NCI-H187 (cell line): ENCODE measurements at regions not wholly inside any gene's neighbourhood (a gene's known extent, or its start where the extent isn't known, plus 50 kb on each side); places are given as distances from the start of the nearest gene placed in this dataset.

Experiments
- DNase-seq, 2 experiments: peaks; one replicate each; lab custom pipeline; 2025; lab: John Stamatoyannopoulos, UW

DNA sequence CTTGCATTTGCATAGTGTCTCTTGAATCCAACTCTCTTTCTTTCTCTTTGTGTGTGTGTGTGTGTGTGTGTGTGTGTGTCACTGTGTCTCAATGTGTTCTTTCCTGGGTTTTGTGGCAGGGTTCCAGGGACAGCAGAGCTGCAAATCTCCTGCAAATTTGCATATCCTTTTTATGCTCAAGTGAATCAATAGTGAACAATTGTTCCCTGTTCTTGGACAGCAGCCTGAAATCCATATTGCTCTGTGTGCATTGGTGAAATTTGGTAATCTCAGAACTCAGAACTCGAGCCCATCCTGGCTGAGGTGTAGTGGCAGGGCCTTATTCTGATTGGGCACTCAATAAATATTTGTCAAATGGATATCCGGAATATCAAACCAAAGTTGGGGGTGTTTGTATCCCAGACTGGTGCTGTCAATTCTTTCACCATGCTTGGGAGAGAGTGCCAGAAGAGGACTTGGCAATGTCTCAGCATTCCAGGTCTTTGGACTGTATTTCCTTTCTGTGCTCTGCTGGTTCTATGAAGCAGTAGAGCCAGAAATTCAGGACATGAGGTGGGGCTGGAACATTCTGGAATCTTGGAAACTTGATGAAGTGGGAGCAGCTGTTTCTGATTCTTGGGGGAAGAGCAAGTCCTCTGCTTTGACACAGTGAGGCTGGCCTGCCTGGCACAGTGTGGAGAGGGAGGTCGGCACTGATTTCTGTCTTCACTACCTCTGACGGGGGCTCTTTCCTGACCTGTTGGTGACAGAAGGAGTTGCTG lies 380.6 kb upstream of the C2CD4B start:
- no peak for DNase-seq

DNA sequence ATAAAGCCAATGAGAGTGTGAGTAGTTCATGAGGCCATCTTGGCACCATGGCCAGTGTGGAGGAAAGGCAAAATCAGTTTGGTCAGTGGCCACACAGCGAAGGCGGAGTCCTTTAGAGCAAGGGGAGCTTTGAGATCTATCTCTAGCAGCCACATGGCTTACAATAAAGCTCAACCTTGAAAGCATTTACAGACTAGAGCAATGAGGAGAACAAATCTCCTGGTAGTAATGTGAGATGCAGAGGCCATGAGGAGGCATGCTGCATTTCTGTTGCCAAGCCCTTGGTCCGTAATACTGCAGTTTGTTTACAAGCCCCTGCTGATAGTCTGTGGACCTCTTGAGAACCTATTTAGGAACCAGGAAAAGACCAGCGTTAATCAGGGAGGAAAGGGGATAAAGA lies 381.5 kb upstream of the C2CD4B start:
- DNase-seq = no peak

- no peak for DNase-seq
Observed at GRCh38 chr15:62547584-62547983, 382.5 kb upstream of the C2CD4B start.

- DNase-seq = no peak
Observed at GRCh38 chr15:62549345-62549970, 384.4 kb upstream of the C2CD4B start.

GRCh38 chr15:62550106-62550505 lies 385.0 kb upstream of the C2CD4B start:
- no peak for DNase-seq

DNA sequence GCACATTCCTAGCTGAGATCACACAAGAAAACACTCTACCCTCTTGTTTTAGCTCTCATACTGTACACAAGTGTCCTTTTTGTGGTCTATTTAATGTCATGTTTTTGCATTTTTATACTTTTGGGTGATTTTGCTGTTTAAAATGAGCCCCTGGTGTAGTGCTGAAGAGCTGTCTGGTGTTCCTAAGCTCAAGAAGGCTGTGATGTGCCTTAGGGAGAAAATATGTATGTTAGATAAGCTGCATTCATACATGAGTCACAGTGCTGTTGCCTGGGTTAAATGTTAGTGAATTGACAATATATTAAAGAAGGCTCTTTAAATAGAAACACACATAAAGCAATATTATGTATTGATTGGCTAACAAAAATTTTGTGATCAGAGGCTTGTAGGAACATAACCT lies 387.4 kb upstream of the C2CD4B start:
- no peak for DNase-seq

GRCh38 chr15:62553911-62554563 lies 389.0 kb upstream of the C2CD4B start:
- no peak for DNase-seq

- no peak for DNase-seq
Observed at GRCh38 chr15:62558640-62559380, 393.7 kb upstream of the C2CD4B start.

DNA sequence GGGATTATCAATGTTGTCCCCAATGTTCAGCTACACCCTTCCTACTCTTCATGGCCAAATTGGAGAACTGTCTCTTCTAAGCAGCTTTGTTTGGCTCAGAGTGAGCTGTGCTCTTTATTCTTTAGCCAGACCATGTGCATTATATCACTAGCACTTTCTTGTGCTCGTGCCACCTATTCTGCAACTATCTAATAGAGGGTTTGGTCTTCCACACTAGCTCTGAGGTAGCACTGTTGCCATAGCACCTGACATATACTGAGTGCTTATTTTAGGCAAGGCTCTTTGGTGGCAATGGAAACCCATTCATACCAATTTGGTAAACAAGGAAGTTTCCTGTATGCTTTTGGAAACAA lies 394.3 kb upstream of the C2CD4B start:
- DNase-seq = no peak

DNA sequence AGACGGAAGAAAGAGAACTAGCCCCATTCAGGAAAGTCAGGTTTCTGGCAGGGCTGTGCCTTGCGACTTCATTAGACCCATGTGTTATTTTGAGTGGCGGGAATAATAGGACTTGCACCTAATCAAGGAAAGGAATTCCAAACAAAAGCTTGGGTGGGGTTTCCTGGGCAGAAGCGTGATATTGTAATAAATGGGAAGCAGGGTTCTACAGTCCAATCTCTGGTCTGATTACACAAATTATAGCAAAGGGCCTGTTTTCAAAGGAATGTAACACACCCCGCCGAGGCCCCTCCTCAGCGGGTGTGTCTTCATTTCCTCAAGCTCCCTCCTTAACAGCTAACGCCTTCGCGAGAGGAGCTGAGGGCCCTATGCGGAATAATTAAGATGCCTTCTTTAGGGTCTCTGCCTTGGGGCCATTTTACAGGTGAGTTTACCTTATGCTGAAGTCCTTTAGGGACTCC lies 396.0 kb upstream of the C2CD4B start:
- DNase-seq = no peak

DNA sequence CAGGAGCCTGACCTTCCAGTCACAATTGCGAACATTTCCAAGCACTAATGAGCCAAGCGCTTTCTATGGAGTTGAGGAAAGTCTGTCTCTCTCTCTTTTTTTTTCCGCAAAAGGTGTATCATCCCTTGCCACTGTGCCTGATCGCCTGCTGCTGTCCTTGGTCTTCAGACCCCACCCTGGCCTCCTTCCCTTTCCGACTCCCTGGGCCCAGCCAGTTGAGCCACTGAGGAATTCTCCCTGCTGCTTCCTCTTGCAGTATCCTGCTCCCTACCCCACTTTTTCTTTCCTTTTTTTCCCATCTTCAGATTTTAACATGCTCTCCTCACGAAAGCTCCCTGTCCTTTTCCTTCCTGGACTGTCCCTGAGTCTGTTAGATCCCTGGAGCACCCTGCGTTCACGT lies 396.5 kb upstream of the C2CD4B start:
- DNase-seq = no peak

DNA sequence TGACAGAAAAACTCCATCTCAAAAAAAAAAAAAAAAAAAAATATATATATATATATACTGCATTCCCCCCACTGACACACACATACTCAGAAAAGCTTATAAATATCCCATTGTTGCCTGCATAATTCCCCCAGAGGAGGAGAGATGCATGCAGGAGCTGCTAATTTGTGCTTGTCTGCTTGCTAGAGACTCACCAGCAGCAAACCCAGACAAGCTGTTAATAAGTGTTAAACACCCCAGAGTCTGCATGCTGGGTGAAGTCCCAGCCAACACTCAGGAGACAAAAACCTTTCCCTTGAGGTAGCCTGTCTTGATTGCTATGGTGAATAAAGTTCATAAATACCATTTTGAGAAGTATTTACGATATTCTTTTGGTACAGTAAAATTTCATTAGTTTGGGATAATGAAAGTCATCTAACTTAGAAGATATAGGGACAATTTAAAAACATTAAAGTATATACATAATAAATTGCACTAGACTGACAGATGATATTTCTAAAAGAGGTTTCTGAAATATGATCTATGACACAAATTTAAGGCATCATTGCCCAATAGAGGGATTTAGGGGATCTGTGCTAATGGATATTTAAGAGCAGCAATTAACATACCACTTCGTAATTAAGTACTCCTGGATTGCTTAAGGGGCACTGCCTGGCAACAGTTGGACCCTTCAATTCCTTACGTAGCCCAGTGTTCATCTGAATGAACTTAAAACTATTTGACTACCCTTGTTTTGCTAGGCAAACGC lies 400.0 kb upstream of the C2CD4B start:
- DNase-seq = no peak

- DNase-seq = no peak
Observed at GRCh38 chr15:62565634-62566026, 400.5 kb upstream of the C2CD4B start.

DNA sequence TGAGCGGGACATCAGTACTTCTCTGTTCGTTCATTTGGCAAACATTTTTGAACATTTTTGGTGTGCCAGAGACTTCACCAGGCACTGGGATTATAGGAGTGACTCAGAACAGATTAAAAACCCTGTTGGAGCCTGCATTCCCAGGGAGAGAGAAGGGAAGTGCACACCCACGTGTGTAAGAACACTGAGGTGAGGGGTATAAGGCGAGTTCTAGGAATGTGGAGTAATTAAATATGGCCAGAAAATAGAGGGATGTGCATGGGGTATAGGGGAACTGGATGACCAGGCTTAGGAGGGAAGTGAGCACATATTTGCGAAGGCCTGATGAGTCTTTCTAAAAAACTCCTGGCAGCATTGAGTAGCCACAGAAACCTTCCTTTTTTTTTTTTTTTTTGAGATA lies 401.2 kb upstream of the C2CD4B start:
- DNase-seq = no peak

DNA sequence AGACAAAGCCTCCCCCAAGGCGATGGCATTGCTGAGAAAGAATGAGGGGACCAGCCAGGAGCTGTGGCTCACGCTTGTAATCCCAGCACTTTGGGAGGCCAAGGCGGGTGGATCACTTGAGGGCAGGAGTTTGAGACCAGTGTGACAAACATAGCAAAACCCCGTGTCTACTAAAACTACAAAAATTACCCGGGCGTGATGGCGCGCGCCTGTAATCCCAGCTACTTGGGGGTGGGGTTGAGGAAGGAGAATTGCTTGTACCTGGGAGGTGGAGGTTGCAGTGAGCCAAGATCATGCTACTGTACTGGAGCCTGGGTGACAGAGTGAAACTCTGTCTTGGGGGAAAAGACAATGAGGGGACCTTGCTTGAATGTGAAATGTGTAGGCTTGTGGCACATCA lies 402.4 kb upstream of the C2CD4B start:
- DNase-seq = no peak

DNA sequence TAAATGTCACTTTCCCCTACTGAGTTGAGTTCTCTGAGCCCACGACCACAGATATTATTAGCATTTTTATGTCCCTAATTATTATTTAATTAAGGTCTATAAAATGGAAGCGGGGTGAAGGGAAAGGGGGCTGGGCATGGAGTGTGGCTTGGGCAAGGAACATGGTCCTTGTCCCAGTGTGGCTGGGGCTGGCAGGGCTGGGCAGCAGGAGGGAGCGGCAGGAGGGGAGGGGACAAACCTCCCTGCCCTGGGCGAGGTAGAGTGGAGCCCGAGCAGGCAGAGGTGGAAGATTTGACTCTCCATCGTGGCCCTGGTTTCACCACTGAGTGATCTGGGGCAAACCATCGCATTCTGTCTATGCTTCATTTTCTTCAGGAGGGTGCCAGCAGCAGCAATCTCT lies 402.9 kb upstream of the C2CD4B start:
- DNase-seq = no peak

DNA sequence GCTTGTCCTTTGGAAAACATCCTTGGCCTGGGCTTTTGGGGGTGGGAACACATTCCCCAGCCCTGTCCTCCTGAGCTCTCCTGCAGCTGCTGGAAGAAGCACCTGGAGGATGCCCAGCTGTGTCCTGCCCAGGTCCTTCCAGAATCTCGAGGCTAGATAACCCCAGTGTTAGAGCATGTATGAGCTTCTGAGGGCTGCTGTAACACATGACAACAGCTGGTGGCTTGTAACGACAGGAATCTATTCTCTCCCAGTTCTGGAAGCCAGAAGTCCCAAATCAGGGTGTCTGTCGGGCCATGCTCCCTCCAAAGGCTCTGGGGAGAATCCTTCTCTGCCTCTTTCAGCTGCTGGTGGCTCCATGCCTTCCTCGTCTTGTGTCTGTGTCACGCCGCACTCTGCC lies 403.6 kb upstream of the C2CD4B start:
- DNase-seq = no peak

- DNase-seq = peak; percentile 44 to 48
Observed at GRCh38 chr15:62569460-62570404, 404.6 kb upstream of the C2CD4B start.

DNA sequence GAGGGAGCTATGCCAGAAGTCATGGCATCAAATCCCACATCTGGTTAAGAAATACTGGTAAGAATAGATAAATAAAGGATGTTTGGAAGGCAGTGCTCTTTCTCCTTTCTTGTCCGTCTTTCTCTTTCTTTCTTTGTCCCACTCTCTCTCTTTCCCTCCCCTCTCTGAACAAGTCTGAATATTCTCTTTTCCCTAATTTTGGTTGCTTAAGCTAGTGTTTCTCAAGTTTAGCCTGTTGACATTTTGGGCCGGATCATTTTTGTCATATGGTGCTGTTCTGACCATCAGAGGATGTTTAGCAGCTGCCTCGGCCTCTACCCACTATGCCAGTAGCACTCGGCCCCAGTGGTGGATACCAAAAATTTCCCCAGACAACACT lies 405.3 kb upstream of the C2CD4B start:
- DNase-seq = no peak

DNA sequence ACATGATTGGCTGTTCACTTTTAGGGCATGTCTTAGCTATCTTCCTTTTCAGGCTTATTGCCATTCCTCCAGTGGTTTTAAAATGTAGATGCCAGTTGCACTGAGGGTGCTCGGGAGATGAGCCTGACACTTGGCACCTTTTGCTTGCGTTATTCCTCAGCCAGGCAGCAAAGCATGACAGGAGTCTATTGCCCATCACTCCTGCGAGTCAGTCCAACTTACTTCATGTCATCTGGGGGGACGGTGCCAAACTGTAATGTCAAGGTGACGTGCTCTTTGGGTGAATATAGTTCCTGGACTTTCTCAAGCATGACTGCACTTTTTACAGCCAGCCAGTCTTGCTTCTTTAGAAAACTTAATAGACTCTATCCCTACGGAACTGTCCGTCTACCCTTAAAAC lies 406.0 kb upstream of the C2CD4B start:
- DNase-seq = no peak

- DNase-seq = no peak
Observed at GRCh38 chr15:62572797-62573196, 407.7 kb upstream of the C2CD4B start.
